Activated CD4-positive, alpha-beta T cell treated with anti-CD3 and anti-CD28 coated beads, Interleukin-2, amount 50 U/mL, for 16 hours (primary cell): ENCODE measurements at regions not wholly inside any gene's neighbourhood (a gene's known extent, or its start where the extent isn't known, plus 50 kb on each side); places are given as distances from the start of the nearest gene placed in this dataset.
"Not testable (repeated sequence)": the region's sequence is repeated elsewhere in the genome, so short reads cannot be mapped to it uniquely, and the experiment has no call there.

Experiments used
- DNase-seq: peaks from one replicate; pipeline ENCODE4 v3.0.0-alpha.2; 2020

GRCh38 chr15:35697549-35698299, 151.8 kb upstream of the DPH6 start:
- DNase-seq: no peak

- DNase-seq: no peak
Measured at GRCh38 chr15:35698331-35698730, 152.4 kb upstream of the DPH6 start.

- no peak for DNase-seq
Measured at GRCh38 chr15:35698966-35699575, 153.1 kb upstream of the DPH6 start.

- DNase-seq: not testable (repeated sequence)
Measured at GRCh38 chr15:35700091-35700593, 154.2 kb upstream of the DPH6 start.

GRCh38 chr15:35701402-35702046, 155.6 kb upstream of the DPH6 start:
- DNase-seq: no peak

GRCh38 chr15:35702946-35703495, 157.1 kb upstream of the DPH6 start:
- DNase-seq: no peak

GRCh38 chr15:35705030-35705883, 159.3 kb upstream of the DPH6 start:
- DNase-seq: no peak

GRCh38 chr15:35705884-35706585, 160.1 kb upstream of the DPH6 start:
- DNase-seq: no peak

GRCh38 chr15:35712956-35713355, 167.0 kb upstream of the DPH6 start:
- DNase-seq: no peak

GRCh38 chr15:35713733-35714132, 167.8 kb upstream of the DPH6 start:
- no peak for DNase-seq

GRCh38 chr15:35717721-35718120, 171.8 kb upstream of the DPH6 start:
- no peak for DNase-seq

GRCh38 chr15:35720019-35720418, 174.1 kb upstream of the DPH6 start:
- DNase-seq: no peak

GRCh38 chr15:35720984-35721383, 175.0 kb upstream of the DPH6 start:
- no peak for DNase-seq

- DNase-seq: no peak
Measured at GRCh38 chr15:35721751-35722150, 175.8 kb upstream of the DPH6 start.

- no peak for DNase-seq
Measured at GRCh38 chr15:35722501-35722900, 176.5 kb upstream of the DPH6 start.

- DNase-seq: no peak
Measured at GRCh38 chr15:35723120-35723847, 177.3 kb upstream of the DPH6 start.

- DNase-seq: no peak
Measured at GRCh38 chr15:35723852-35724251, 177.9 kb upstream of the DPH6 start.

- DNase-seq: no peak
Measured at GRCh38 chr15:35724626-35725025, 178.7 kb upstream of the DPH6 start.

- no peak for DNase-seq
Measured at GRCh38 chr15:35725353-35725752, 179.4 kb upstream of the DPH6 start.

- DNase-seq: no peak
Measured at GRCh38 chr15:35727627-35728026, 181.7 kb upstream of the DPH6 start.

GRCh38 chr15:35728219-35728940, 182.4 kb upstream of the DPH6 start:
- DNase-seq: no peak
